Ascending aorta (tissue), 2 donors: ENCODE measurements at regions not wholly inside any gene's neighbourhood (a gene's known extent, or its start where the extent isn't known, plus 50 kb on each side); places are given as distances from the start of the nearest gene placed in this dataset.

ENCODE experiments used
- DNase-seq, 2 donors: peaks; one replicate each; pipeline ENCODE4 v3.0.0-alpha.2; 2019; ENCODE audit warnings: low spot score in 2 of 2
- H3K27ac ChIP-seq, 2 donors: fragments of 200-600 bp; sonication (generic); one replicate each; pipeline ENCODE4 v1.5.1; 2016 to 2017; ENCODE audit warnings: mild to moderate bottlenecking in 1 of 2
- H3K27me3 ChIP-seq: fragments of 200-600 bp; sonication (generic); one replicate; pipeline ENCODE4 v1.5.1; 2017
- H3K36me3 ChIP-seq, 2 donors: fragments of 200-600 bp; sonication (generic); one replicate each; pipeline ENCODE4 v1.5.1; 2016
- H3K4me1 ChIP-seq, 2 donors: fragments of 200-600 bp; sonication (generic); one replicate each; pipeline ENCODE4 v1.5.1; 2016 to 2017; ENCODE audit warnings: mild to moderate bottlenecking in 1 of 2
- H3K4me3 ChIP-seq, 2 donors: fragments of 200-600 bp; sonication (generic); one replicate each; pipeline ENCODE4 v1.5.1; 2016 to 2017; ENCODE audit warnings: mild to moderate bottlenecking in 1 of 2
- H3K9me3 ChIP-seq, 2 donors: fragments of 200-600 bp; sonication (generic); one replicate each; pipeline ENCODE4 v1.5.1; 2016
- CTCF ChIP-seq, 3 experiments: fragments of 200-600 bp in 2 of 3; fragments of 450-650 bp in 1 of 3; sonication (generic) in 2 of 3; IDR thresholded peaks; one replicate each; pipeline ENCODE4 v1.5.1; 2016 to 2019; ENCODE audit warnings: antibody characterized with exemption in 3 of 3, mild to moderate bottlenecking in 1 of 3, moderate library complexity in 1 of 3
- intact Hi-C: fragments of 100-400 bp; cut with DNase I; formaldehyde crosslinking; loops from one replicate; pipeline ENCODE4 v1.15.1; 2023

GRCh38 chr15:31782016-31782783, 248.1 kb upstream of the CHRNA7 start:
- Histone ChIP-seq H3K36me3 (no peaks in the 10 kb centered on the region), H3K4me1 (no peaks in the 10 kb centered on the region), H3K4me3 (no peak overlapping the region), H3K27ac (no peak overlapping the region), H3K9me3 (no peaks in the 10 kb centered on the region), H3K27me3 (no peaks in the 10 kb centered on the region)
- no peak for TF ChIP-seq CTCF (IDR thresholded peaks at IDR 0.05)
- intact Hi-C loops, result no loop called here
- no peak for DNase-seq

- H3K27me3 ChIP-seq, result no peaks in the 10 kb centered on the region
- H3K27ac ChIP-seq, result no peak overlapping the region
- no peak for DNase-seq
- H3K4me1 ChIP-seq, result no peaks in the 10 kb centered on the region
- no peaks in the 10 kb centered on the region for H3K36me3 ChIP-seq
- intact Hi-C loops, result no loop called here
- TF ChIP-seq CTCF (IDR thresholded peaks at IDR 0.05), result no peak
- no peak overlapping the region for H3K4me3 ChIP-seq
- no peaks in the 10 kb centered on the region for H3K9me3 ChIP-seq
Observed at GRCh38 chr15:31782951-31783350, 247.4 kb upstream of the CHRNA7 start.

GRCh38 chr15:31786360-31786759, 244.0 kb upstream of the CHRNA7 start:
- H3K27me3 ChIP-seq, result no peaks in the 10 kb centered on the region
- H3K9me3 ChIP-seq, result no peaks in the 10 kb centered on the region
- TF ChIP-seq CTCF (IDR thresholded peaks at IDR 0.05), result no peak
- no peaks in the 10 kb centered on the region for H3K4me1 ChIP-seq
- H3K4me3 ChIP-seq, result no peak overlapping the region
- no peak overlapping the region for H3K27ac ChIP-seq
- intact Hi-C loops, result no loop called here
- H3K36me3 ChIP-seq, result no peaks in the 10 kb centered on the region
- no peak for DNase-seq

GRCh38 chr15:31788104-31788503, 242.2 kb upstream of the CHRNA7 start:
- Histone ChIP-seq H3K9me3 (no peaks in the 10 kb centered on the region), H3K36me3 (no peaks in the 10 kb centered on the region), H3K4me1 (no peaks in the 10 kb centered on the region), H3K4me3 (no peak overlapping the region), H3K27ac (no peak overlapping the region), H3K27me3 (no peaks in the 10 kb centered on the region)
- no peak for DNase-seq
- intact Hi-C loops, result no loop called here
- no peak for TF ChIP-seq CTCF (IDR thresholded peaks at IDR 0.05)

GRCh38 chr15:31792611-31793199, 237.6 kb upstream of the CHRNA7 start:
- Histone ChIP-seq H3K36me3 (no peaks in the 10 kb centered on the region), H3K27me3 (no peaks in the 10 kb centered on the region), H3K9me3 (no peaks in the 10 kb centered on the region), H3K4me3 (no peak overlapping the region), H3K27ac (no peak overlapping the region), H3K4me1 (no peaks in the 10 kb centered on the region)
- TF ChIP-seq CTCF (IDR thresholded peaks at IDR 0.05), result no peak
- no peak for DNase-seq
- intact Hi-C loops, result no loop called here
